KMS-11 (cell line): ENCODE measurements at regions not wholly inside any gene's neighbourhood (a gene's known extent, or its start where the extent isn't known, plus 50 kb on each side); places are given as distances from the start of the nearest gene placed in this dataset.

Experiments
- H2AFZ ChIP-seq: fragments of 200-600 bp; sonication (generic); 2 replicates; pipeline ENCODE4 v1.6.1; 2016; ENCODE audit warnings: antibody characterized with exemption, mixed run types, low read depth
- H3K27ac ChIP-seq: fragments of 200-600 bp; sonication (generic); 2 replicates; pipeline ENCODE4 v1.6.1; 2016; ENCODE audit warnings: mild to moderate bottlenecking, mixed run types
- H3K27me3 ChIP-seq: fragments of 200-600 bp; sonication (generic); 2 replicates; pipeline ENCODE4 v1.6.1; 2017; ENCODE audit warnings: mild to moderate bottlenecking, low read depth, mixed run types, moderate library complexity; ENCODE audit not compliant: insufficient read depth
- H3K36me3 ChIP-seq: fragments of 200-600 bp; sonication (generic); 2 replicates; pipeline ENCODE4 v1.6.1; 2017; ENCODE audit warnings: mild to moderate bottlenecking, mixed run types; ENCODE audit not compliant: insufficient read depth
- H3K4me1 ChIP-seq: fragments of 200-600 bp; sonication (generic); 2 replicates; pipeline ENCODE4 v1.6.1; 2016; ENCODE audit warnings: mild to moderate bottlenecking, low read depth, mixed run types; ENCODE audit not compliant: poor library complexity, severe bottlenecking
- H3K4me2 ChIP-seq: fragments of 200-600 bp; sonication (generic); 2 replicates; pipeline ENCODE4 v1.7.0; 2016; ENCODE audit warnings: mild to moderate bottlenecking, mixed run types
- H3K4me3 ChIP-seq: fragments of 200-600 bp; sonication (generic); IDR thresholded peaks from 2 replicates; pipeline ENCODE4 v1.6.1; 2017; ENCODE audit warnings: low read depth, low read length, mixed read lengths; ENCODE audit not compliant: insufficient read depth
- H3K79me2 ChIP-seq: fragments of 200-600 bp; sonication (generic); 2 replicates; pipeline ENCODE4 v1.6.1; 2016; ENCODE audit warnings: low read depth, mixed run types; ENCODE audit not compliant: insufficient read depth
- H3K9ac ChIP-seq: fragments of 200-600 bp; sonication (generic); 2 replicates; pipeline ENCODE4 v1.6.1; 2016; ENCODE audit warnings: mild to moderate bottlenecking, mixed run types
- H4K20me1 ChIP-seq: fragments of 200-600 bp; sonication (generic); 2 replicates; pipeline ENCODE4 v1.6.1; 2016; ENCODE audit warnings: mild to moderate bottlenecking, mixed run types; ENCODE audit not compliant: insufficient read depth
- CTCF ChIP-seq: fragments of 200-600 bp; sonication (generic); conservative IDR thresholded peaks from 2 replicates; pipeline ENCODE4 v1.6.1; 2017; ENCODE audit warnings: low read depth, mild to moderate bottlenecking, antibody characterized with exemption, low read length, moderate library complexity, mixed read lengths

DNA sequence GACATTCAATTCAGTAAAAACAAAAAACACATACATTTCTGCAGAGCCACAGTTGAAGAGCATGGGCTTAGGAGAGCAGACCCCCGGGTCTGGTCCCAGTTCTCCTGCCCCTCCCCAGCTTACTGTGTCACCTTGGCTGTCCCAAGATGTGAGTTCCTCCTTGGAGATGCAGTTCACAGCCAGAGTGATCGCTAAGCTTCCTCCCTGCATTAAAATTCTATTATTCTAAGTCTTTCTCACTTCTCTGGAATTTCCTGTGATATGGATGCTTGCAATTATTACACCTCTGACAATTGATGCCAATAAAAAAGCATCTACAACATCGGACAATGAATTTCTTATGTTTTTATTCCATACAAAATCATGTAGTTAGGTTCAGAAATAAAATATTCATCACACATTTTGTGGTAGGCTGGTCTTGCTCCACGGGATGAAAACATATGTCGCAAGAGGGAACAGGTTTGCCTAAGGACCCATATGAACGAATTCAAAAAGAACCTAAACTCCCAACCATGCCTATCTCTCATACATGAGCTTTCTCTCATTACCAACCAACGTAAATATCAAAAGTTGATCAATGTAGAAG is 328.5 kb upstream of the RUNX1 start:
- no peak overlapping the region for H3K4me3 ChIP-seq
- H2AFZ ChIP-seq = no peak overlapping the region
- H3K36me3 ChIP-seq = no peaks in the 10 kb centered on the region
- H3K4me2 ChIP-seq = no peak overlapping the region
- no peak overlapping the region for H3K27ac ChIP-seq
- no peak overlapping the region for H3K9ac ChIP-seq
- no peaks in the 10 kb centered on the region for H3K27me3 ChIP-seq
- H4K20me1 ChIP-seq = no peaks in the 10 kb centered on the region
- no peaks in the 10 kb centered on the region for H3K4me1 ChIP-seq
- no peaks in the 10 kb centered on the region for H3K79me2 ChIP-seq
- no peak for TF ChIP-seq CTCF

DNA sequence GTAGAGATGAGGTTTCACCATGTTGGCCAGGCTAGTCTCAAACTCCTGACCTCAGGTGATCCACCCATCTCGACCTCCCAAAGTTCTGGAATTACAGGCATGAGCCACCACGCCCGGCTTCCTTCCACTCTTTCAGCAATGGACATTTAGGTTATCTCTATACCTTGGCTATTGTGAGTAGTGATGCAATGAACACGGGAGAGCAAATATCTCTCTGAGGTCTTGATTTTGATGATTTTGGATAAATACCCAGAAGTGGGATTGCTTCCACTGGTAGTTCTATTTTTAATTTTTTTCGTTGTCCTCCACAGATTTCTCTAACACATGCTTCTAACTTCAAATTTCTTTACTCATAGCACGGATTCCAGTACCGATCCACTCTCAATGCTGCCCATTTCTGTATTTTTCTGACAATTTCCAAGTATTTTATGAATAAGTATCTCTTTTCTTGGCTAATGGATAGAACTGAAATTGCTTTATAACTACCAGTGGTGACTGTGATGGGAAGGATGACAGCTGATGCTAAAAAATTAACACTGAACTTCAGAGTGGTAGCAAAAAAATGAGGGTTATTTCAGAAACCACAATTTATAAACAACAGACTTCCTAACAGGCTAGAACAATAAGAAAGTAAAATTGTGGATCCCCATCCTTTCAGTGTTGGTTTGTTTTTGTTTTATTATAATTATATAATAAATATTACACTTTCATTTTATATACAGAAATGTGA is 327.5 kb upstream of the RUNX1 start:
- Histone ChIP-seq H3K27ac (no peak overlapping the region), H3K4me1 (no peaks in the 10 kb centered on the region), H3K4me3 (no peak overlapping the region), H4K20me1 (no peaks in the 10 kb centered on the region), H3K9ac (no peak overlapping the region), H2AFZ (no peak overlapping the region), H3K79me2 (no peaks in the 10 kb centered on the region), H3K36me3 (no peaks in the 10 kb centered on the region), H3K27me3 (no peaks in the 10 kb centered on the region), H3K4me2 (no peak overlapping the region)
- no peak for TF ChIP-seq CTCF

- Histone ChIP-seq H3K27me3 (no peaks in the 10 kb centered on the region), H3K9ac (no peak overlapping the region), H4K20me1 (no peaks in the 10 kb centered on the region), H2AFZ (no peak overlapping the region), H3K79me2 (no peaks in the 10 kb centered on the region), H3K36me3 (no peaks in the 10 kb centered on the region), H3K4me1 (no peaks in the 10 kb centered on the region), H3K4me2 (no peak overlapping the region), H3K27ac (no peak overlapping the region), H3K4me3 (no peak overlapping the region)
- no peak for TF ChIP-seq CTCF
These were observed 326.0 kb upstream of the RUNX1 start for GRCh38 chr21:35375115-35375514.

DNA sequence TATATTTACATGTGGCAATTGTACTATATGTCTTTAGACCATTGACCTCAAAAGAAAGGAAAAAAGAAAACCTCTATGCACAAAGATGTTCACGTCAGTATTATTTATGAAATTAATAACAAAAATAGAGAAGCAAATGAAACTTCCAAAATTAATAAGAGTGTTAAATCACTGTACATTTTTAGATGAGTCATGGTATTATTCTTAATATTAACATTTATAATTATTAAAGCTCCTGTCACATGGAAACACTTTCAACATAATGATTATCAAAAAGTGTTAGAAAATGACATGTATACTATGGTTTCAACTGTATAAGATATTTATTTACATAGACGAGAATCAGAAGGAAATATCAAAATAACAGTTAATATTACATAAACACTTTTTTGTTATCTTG is 324.9 kb upstream of the RUNX1 start:
- no peak for TF ChIP-seq CTCF
- Histone ChIP-seq H3K4me2 (no peak overlapping the region), H3K9ac (no peak overlapping the region), H3K4me1 (no peaks in the 10 kb centered on the region), H3K36me3 (no peaks in the 10 kb centered on the region), H2AFZ (no peak overlapping the region), H3K4me3 (no peak overlapping the region), H3K79me2 (no peaks in the 10 kb centered on the region), H3K27ac (no peak overlapping the region), H4K20me1 (no peaks in the 10 kb centered on the region), H3K27me3 (no peaks in the 10 kb centered on the region)
